ENCODE measurements at regions not wholly inside any gene's neighbourhood (a gene's known extent, or its start where the extent isn't known, plus 50 kb on each side); places are given as distances from the start of the nearest gene placed in this dataset.
"Not testable (repeated sequence)": the region's sequence is repeated elsewhere in the genome, so short reads cannot be mapped to it uniquely, and the experiment has no call there.

- no peak overlapping the region for H3K4me3 ChIP-seq (ENCODE audit: low read depth, low read length)
These were observed 264.0 kb downstream of the MID1IP1 start for GRCh38 chrX:39065051-39065871.

GRCh38 chrX:39067866-39068265 lies 266.6 kb downstream of the MID1IP1 start:
- no peak for TF ChIP-seq CTCF (IDR thresholded peaks at IDR 0.05; ENCODE audit: borderline replicate concordance, insufficient read depth, low read depth, low read length)
- H3K4me3 ChIP-seq (ENCODE audit: low read depth, low read length), result no peak overlapping the region

More at GRCh38 chrX:39065051-39065871, 264.0 kb downstream of the MID1IP1 start:
- no peak for TF ChIP-seq CTCF (IDR thresholded peaks at IDR 0.05; ENCODE audit: borderline replicate concordance, insufficient read depth, low read depth, low read length)

GRCh38 chrX:39068634-39069033 lies 267.4 kb downstream of the MID1IP1 start:
- not testable (repeated sequence) for H3K4me3 ChIP-seq (ENCODE audit: low read depth, low read length)

- H3K4me3 ChIP-seq (ENCODE audit: low read depth, low read length), result no peak overlapping the region
- TF ChIP-seq CTCF (IDR thresholded peaks at IDR 0.05; ENCODE audit: borderline replicate concordance, insufficient read depth, low read depth, low read length), result no peak
These were observed 268.8 kb downstream of the MID1IP1 start for GRCh38 chrX:39070009-39070408.

- no peak for TF ChIP-seq CTCF (IDR thresholded peaks at IDR 0.05; ENCODE audit: borderline replicate concordance, insufficient read depth, low read depth, low read length)
- H3K4me3 ChIP-seq (ENCODE audit: low read depth, low read length), result no peak overlapping the region
These were observed 271.9 kb downstream of the MID1IP1 start for GRCh38 chrX:39073131-39073530.

GRCh38 chrX:39096599-39096998 lies 295.3 kb downstream of the MID1IP1 start:
- no peak overlapping the region for H3K4me3 ChIP-seq (ENCODE audit: low read depth, low read length)
- no peak for TF ChIP-seq CTCF (IDR thresholded peaks at IDR 0.05; ENCODE audit: borderline replicate concordance, insufficient read depth, low read depth, low read length)

- no peak for TF ChIP-seq CTCF (IDR thresholded peaks at IDR 0.05; ENCODE audit: borderline replicate concordance, insufficient read depth, low read depth, low read length)
- H3K4me3 ChIP-seq (ENCODE audit: low read depth, low read length), result no peak overlapping the region
These were observed 303.5 kb downstream of the MID1IP1 start for GRCh38 chrX:39104745-39105144.

Measured in GM12875 (cell line).